Calu3 (cell line): ENCODE measurements at regions not wholly inside any gene's neighbourhood (a gene's known extent, or its start where the extent isn't known, plus 50 kb on each side); places are given as distances from the start of the nearest gene placed in this dataset.

Experiments
- BruUV-seq: library from RNA; stranded (reverse); fragments of 400-500 nt; replicated peaks from 2 replicates; lab custom pipeline; 2021; lab: Mats Ljungman, UMichigan
- CTCF ChIA-PET: fragments of 300-600 bp; sonication (Branson Sonifier 250); formaldehyde crosslinking; loops from one replicate; lab custom pipeline; 2022; ENCODE audit warnings: antibody characterized with exemption; lab: Charles Lee
- DNase-seq: peaks from one replicate; pipeline ENCODE4 v3.0.0; 2022
- H3K27ac Mint-ChIP-seq: one replicate; pipeline ENCODE4 v1.8.0; 2022; ENCODE audit warnings: mixed read lengths; ENCODE audit not compliant: unreplicated experiment
- H3K27me3 Mint-ChIP-seq: one replicate; pipeline ENCODE4 v1.8.0; 2022; ENCODE audit warnings: mixed read lengths; ENCODE audit not compliant: unreplicated experiment
- H3K36me3 Mint-ChIP-seq: one replicate; pipeline ENCODE4 v1.8.0; 2022; ENCODE audit warnings: mild to moderate bottlenecking, moderate library complexity, mixed read lengths; ENCODE audit not compliant: insufficient read depth, unreplicated experiment
- H3K4me1 Mint-ChIP-seq: one replicate; pipeline ENCODE4 v1.8.0; 2022; ENCODE audit warnings: mild to moderate bottlenecking, low read depth, mixed read lengths; ENCODE audit not compliant: unreplicated experiment
- H3K4me3 Mint-ChIP-seq: one replicate; pipeline ENCODE4 v1.8.0; 2022; ENCODE audit warnings: mild to moderate bottlenecking, low read depth, moderate library complexity, mixed read lengths; ENCODE audit not compliant: unreplicated experiment
- H3K9me3 Mint-ChIP-seq: one replicate; pipeline ENCODE4 v1.8.0; 2022; ENCODE audit warnings: low read depth, mixed read lengths; ENCODE audit not compliant: unreplicated experiment
- CTCF ChIP-seq: fragments of 200-600 bp; IDR thresholded peaks from one replicate; pipeline ENCODE4 v1.8.0; 2022; ENCODE audit warnings: antibody characterized with exemption; ENCODE audit not compliant: unreplicated experiment
- intact Hi-C: fragments of 100-400 bp; cut with micrococcal nuclease; formaldehyde crosslinking; loops from one replicate; pipeline ENCODE4 v1.10.0; 2022; ENCODE audit not compliant: unreplicated experiment

GRCh38 chr7:119127706-119128105 is 903.2 kb downstream of the ANKRD7 start:
- no peak overlapping the region for H3K4me3 Mint-ChIP-seq
- no peaks in the 10 kb centered on the region for H3K36me3 Mint-ChIP-seq
- intact Hi-C loops, result no loop called here
- CTCF ChIA-PET, result no interaction called here
- no peak for TF ChIP-seq CTCF
- H3K9me3 Mint-ChIP-seq, result no peaks in the 10 kb centered on the region
- no peak for DNase-seq
- H3K27ac Mint-ChIP-seq, result no peak overlapping the region
- no peaks in the 10 kb centered on the region for H3K27me3 Mint-ChIP-seq
- BruUV-seq, result no TSS peak
- no peaks in the 10 kb centered on the region for H3K4me1 Mint-ChIP-seq

- H3K27ac Mint-ChIP-seq, result no peak overlapping the region
- CTCF ChIA-PET, result no interaction called here
Observed at GRCh38 chr7:119132436-119132835, 907.9 kb downstream of the ANKRD7 start.

GRCh38 chr7:119167431-119167830 is 942.9 kb downstream of the ANKRD7 start:
- H3K27ac Mint-ChIP-seq, result no peak overlapping the region
- no peak for TF ChIP-seq CTCF
- no TSS peak for BruUV-seq
- no peak for DNase-seq
- no peaks in the 10 kb centered on the region for H3K4me1 Mint-ChIP-seq
- intact Hi-C loops, result no loop called here
- CTCF ChIA-PET, result no interaction called here
- no peaks in the 10 kb centered on the region for H3K36me3 Mint-ChIP-seq
- H3K4me3 Mint-ChIP-seq, result no peak overlapping the region
- H3K9me3 Mint-ChIP-seq, result peaks cover 8% of the 10 kb centered on the region
- H3K27me3 Mint-ChIP-seq, result no peaks in the 10 kb centered on the region

More at GRCh38 chr7:119132436-119132835, 907.9 kb downstream of the ANKRD7 start:
- no peak for TF ChIP-seq CTCF
- no peak for DNase-seq
- intact Hi-C loops, result no loop called here
- H3K4me1 Mint-ChIP-seq, result no peaks in the 10 kb centered on the region
- no TSS peak for BruUV-seq
- H3K27me3 Mint-ChIP-seq, result no peaks in the 10 kb centered on the region
- H3K9me3 Mint-ChIP-seq, result no peaks in the 10 kb centered on the region
- no peak overlapping the region for H3K4me3 Mint-ChIP-seq
- no peaks in the 10 kb centered on the region for H3K36me3 Mint-ChIP-seq

- Mint-ChIP-seq H3K4me1 (no peaks in the 10 kb centered on the region), H3K27ac (no peak overlapping the region), H3K4me3 (no peak overlapping the region), H3K36me3 (no peaks in the 10 kb centered on the region), H3K27me3 (no peaks in the 10 kb centered on the region), H3K9me3 (no peaks in the 10 kb centered on the region)
- CTCF ChIA-PET, result no interaction called here
- intact Hi-C loops, result loop anchor here (10.0 kb wide), 1 partner anchor 917 kb away; no protein-coding TSS in a partner anchor
- no TSS peak for BruUV-seq
- TF ChIP-seq CTCF, result no peak
- no peak for DNase-seq
Observed at GRCh38 chr7:119172043-119172442, 947.5 kb downstream of the ANKRD7 start.
